CD4-positive, alpha-beta T cell (primary cell): ENCODE measurements at regions not wholly inside any gene's neighbourhood (a gene's known extent, or its start where the extent isn't known, plus 50 kb on each side); places are given as distances from the start of the nearest gene placed in this dataset.

ENCODE experiments used
- ATAC-seq: fragments of 200-7000 bp; cut with Tn5 transposase; one replicate; pipeline ENCODE4 v1.10.0; 2022; ENCODE audit warnings: mild to moderate bottlenecking; ENCODE audit not compliant: poor library complexity
- CTCF ChIA-PET: fragments of 350-600 bp; sonication (Branson Sonifier 250); formaldehyde crosslinking; loops from one replicate; lab custom pipeline; 2021; ENCODE audit warnings: antibody characterized with exemption, inconsistent platforms; lab: Charles Lee
- POLR2A ChIA-PET: fragments of 350-600 bp; sonication (Branson Sonifier 250); formaldehyde crosslinking; loops from one replicate; lab custom pipeline; 2021; ENCODE audit warnings: antibody characterized with exemption, inconsistent platforms; lab: Charles Lee
- DNase-seq, 14 experiments: peaks; one replicate each; pipeline ENCODE4 v3.0.0-alpha.2; 2013 to 2020; ENCODE audit warnings: mixed read lengths in 2 of 14
- H3K27ac ChIP-seq, 2 donors: one replicate each; pipeline versions ENCODE4 v1.5.1 to v1.7.0; 2013; ENCODE audit warnings: low read length in 2 of 2, low read depth in 1 of 2, mild to moderate bottlenecking in 1 of 2
- H3K27me3 ChIP-seq, 2 experiments: 1 replicate in 1 of 2; 2 replicates in 1 of 2; pipeline versions ENCODE4 v1.6.1 to v1.7.0; 2013; ENCODE audit warnings: low read length in 2 of 2, control low read depth in 1 of 2, mild to moderate bottlenecking in 1 of 2, moderate library complexity in 1 of 2; ENCODE audit not compliant: insufficient read depth in 2 of 2, control insufficient read depth in 1 of 2
- H3K36me3 ChIP-seq: one replicate; pipeline ENCODE4 v1.6.1; 2013; ENCODE audit warnings: low read length, control low read depth; ENCODE audit not compliant: insufficient read depth
- H3K4me1 ChIP-seq: one replicate; pipeline ENCODE4 v1.6.1; 2013; ENCODE audit warnings: low read length, control low read depth; ENCODE audit not compliant: insufficient read depth
- H3K4me3 ChIP-seq: one replicate; pipeline ENCODE4 v1.5.1; 2013; ENCODE audit warnings: mild to moderate bottlenecking, low read length, moderate library complexity
- H3K9me3 ChIP-seq, 2 experiments: 1 replicate in 1 of 2; 2 replicates in 1 of 2; pipeline versions ENCODE4 v1.6.1 to v1.7.0; 2013; ENCODE audit warnings: low read length in 2 of 2, mild to moderate bottlenecking in 2 of 2, control low read depth in 1 of 2, moderate library complexity in 1 of 2; ENCODE audit not compliant: control insufficient read depth in 1 of 2, insufficient read depth in 1 of 2
- H3K27ac Mint-ChIP-seq: one replicate; pipeline ENCODE4 v1.8.0; 2020; ENCODE audit warnings: mixed read lengths
- H3K27me3 Mint-ChIP-seq: one replicate; pipeline ENCODE4 v1.8.0; 2021; ENCODE audit warnings: mixed read lengths
- H3K36me3 Mint-ChIP-seq: one replicate; pipeline ENCODE4 v1.8.0; 2021; ENCODE audit warnings: low read depth, mixed read lengths
- H3K4me1 Mint-ChIP-seq: one replicate; pipeline ENCODE4 v1.8.0; 2021; ENCODE audit warnings: low read depth, mixed read lengths
- H3K4me3 Mint-ChIP-seq: one replicate; pipeline ENCODE4 v1.8.0; 2020; ENCODE audit warnings: mild to moderate bottlenecking, mixed read lengths
- H3K9me3 Mint-ChIP-seq: one replicate; pipeline ENCODE4 v1.8.0; 2020; ENCODE audit warnings: mixed read lengths
- CTCF ChIP-seq: fragments of 200-600 bp; IDR thresholded peaks from one replicate; pipeline ENCODE4 v1.8.0; 2022; ENCODE audit warnings: antibody characterized with exemption, mild to moderate bottlenecking
- intact Hi-C, 2 experiments: fragments of 100-400 bp; cut with DNase I in 1 of 2; cut with micrococcal nuclease in 1 of 2; formaldehyde crosslinking; loops; one replicate each; pipeline versions ENCODE4 v1.15.1 to v1.9.0; 2023 to 2025; cut with DNase I, micrococcal nuclease

- no peak overlapping the region for H3K4me3 ChIP-seq
- Mint-ChIP-seq H3K36me3 (no peaks in the 10 kb centered on the region), H3K4me3 (no peak overlapping the region)
These were observed 591.5 kb upstream of the KLF4 start for GRCh38 chr9:108081112-108081511.

GRCh38 chr9:108080285-108080684 lies 590.7 kb upstream of the KLF4 start:
- Mint-ChIP-seq H3K27ac (no peak overlapping the region), H3K36me3 (no peaks in the 10 kb centered on the region), H3K27me3 (no peaks in the 10 kb centered on the region), H3K4me3 (no peak overlapping the region), H3K9me3 (peaks cover 8% of the 10 kb centered on the region), H3K4me1 (no peaks in the 10 kb centered on the region)
- Histone ChIP-seq H3K27ac (no peak overlapping the region), H3K27me3 (no peaks in the 10 kb centered on the region), H3K4me1 (no peaks in the 10 kb centered on the region), H3K9me3 (peaks cover 0 to 19% of the 10 kb centered on the region in 2 experiments), H3K4me3 (no peak overlapping the region), H3K36me3 (no peaks in the 10 kb centered on the region)
- intact Hi-C loops: no loop called here
- ATAC-seq (no peak), DNase-seq (no peak)
- TF ChIP-seq CTCF: no peak
- CTCF ChIA-PET: no interaction called here
- POLR2A ChIA-PET: no interaction called here

More at GRCh38 chr9:108081112-108081511, 591.5 kb upstream of the KLF4 start:
- H3K9me3 Mint-ChIP-seq: peaks cover 8% of the 10 kb centered on the region
- TF ChIP-seq CTCF: no peak
- H3K27me3 Mint-ChIP-seq: no peaks in the 10 kb centered on the region
- Histone ChIP-seq H3K27me3 (no peaks in the 10 kb centered on the region), H3K9me3 (peaks cover 0 to 17% of the 10 kb centered on the region in 2 experiments), H3K27ac (no peak overlapping the region), H3K4me1 (no peaks in the 10 kb centered on the region), H3K36me3 (no peaks in the 10 kb centered on the region)
- POLR2A ChIA-PET: no interaction called here
- DNase-seq: no peak
- no peak for ATAC-seq
- no peak overlapping the region for H3K27ac Mint-ChIP-seq
- CTCF ChIA-PET: no interaction called here
- H3K4me1 Mint-ChIP-seq: no peaks in the 10 kb centered on the region
- intact Hi-C loops: no loop called here

- H3K9me3 ChIP-seq: peaks cover 0 to 24% of the 10 kb centered on the region in 2 experiments
- intact Hi-C loops: no loop called here
- Mint-ChIP-seq H3K4me3 (no peak overlapping the region), H3K4me1 (no peaks in the 10 kb centered on the region), H3K27me3 (no peaks in the 10 kb centered on the region), H3K9me3 (peaks cover 8% of the 10 kb centered on the region), H3K27ac (no peak overlapping the region), H3K36me3 (no peaks in the 10 kb centered on the region)
- no peaks in the 10 kb centered on the region for H3K4me1 ChIP-seq
- ChIA-PET CTCF (no interaction called here), POLR2A (no interaction called here)
- no peak for TF ChIP-seq CTCF
- no peaks in the 10 kb centered on the region for H3K27me3 ChIP-seq
- no peaks in the 10 kb centered on the region for H3K36me3 ChIP-seq
- DNase-seq (no peak), ATAC-seq (no peak)
- no peak overlapping the region for H3K27ac ChIP-seq
- H3K4me3 ChIP-seq: no peak overlapping the region
These were observed 589.2 kb upstream of the KLF4 start for GRCh38 chr9:108078811-108079210.
